MM.1S (cell line): ENCODE measurements at regions not wholly inside any gene's neighbourhood (a gene's known extent, or its start where the extent isn't known, plus 50 kb on each side); places are given as distances from the start of the nearest gene placed in this dataset.

ENCODE experiments used
- DNase-seq: peaks from one replicate; pipeline ENCODE4 v3.0.0-alpha.2; 2015
- H2AFZ ChIP-seq: fragments of 300-600 bp; sonication (generic); 2 replicates; pipeline ENCODE4 v1.6.0; 2016; ENCODE audit warnings: antibody characterized with exemption, low read length
- H3F3A ChIP-seq: fragments of 300-600 bp; sonication (generic); 2 replicates; pipeline ENCODE4 v1.6.1; 2016; ENCODE audit warnings: mild to moderate bottlenecking, antibody characterized with exemption, low read length, moderate library complexity, mixed read lengths; ENCODE audit not compliant: insufficient read depth
- H3K27ac ChIP-seq: fragments of 300-600 bp; sonication (generic); 2 replicates; pipeline ENCODE4 v1.5.1; 2016; ENCODE audit warnings: mild to moderate bottlenecking, low read length
- H3K27me3 ChIP-seq: fragments of 300-600 bp; sonication (generic); replicated peaks from 2 replicates; pipeline ENCODE4 v1.6.0; 2016; ENCODE audit warnings: low read length; ENCODE audit not compliant: insufficient read depth
- H3K36me3 ChIP-seq: fragments of 300-600 bp; sonication (generic); replicated peaks from 2 replicates; pipeline ENCODE4 v1.6.1; 2016; ENCODE audit warnings: mild to moderate bottlenecking, low read length, mixed read lengths; ENCODE audit not compliant: insufficient read depth
- H3K4me1 ChIP-seq: fragments of 300-600 bp; sonication (generic); 2 replicates; pipeline ENCODE4 v1.6.1; 2016; ENCODE audit warnings: low read length, mixed read lengths
- H3K4me2 ChIP-seq: fragments of 300-600 bp; sonication (generic); 2 replicates; pipeline ENCODE4 v1.6.0; 2016; ENCODE audit warnings: low read depth, low read length
- H3K4me3 ChIP-seq: fragments of 300-600 bp; sonication (generic); 2 replicates; pipeline ENCODE4 v1.5.1; 2016; ENCODE audit warnings: low read length, mixed read lengths
- H3K79me2 ChIP-seq: fragments of 300-600 bp; sonication (generic); 2 replicates; pipeline ENCODE4 v1.6.1; 2016; ENCODE audit warnings: mixed run types, low read length, mixed read lengths
- H3K9ac ChIP-seq: fragments of 300-600 bp; sonication (generic); 2 replicates; pipeline ENCODE4 v1.6.1; 2016; ENCODE audit warnings: low read length, mixed read lengths
- H3K9me2 ChIP-seq: fragments of 300-600 bp; sonication (generic); replicated peaks from 2 replicates; pipeline ENCODE4 v1.6.1; 2016; ENCODE audit warnings: mild to moderate bottlenecking, low read length, mixed read lengths; ENCODE audit not compliant: insufficient read depth
- H3K9me3 ChIP-seq: fragments of 300-600 bp; sonication (generic); replicated peaks from 2 replicates; pipeline ENCODE4 v1.6.1; 2016; ENCODE audit warnings: mild to moderate bottlenecking, low read length, mixed read lengths; ENCODE audit not compliant: insufficient read depth
- H4K20me1 ChIP-seq: fragments of 300-600 bp; sonication (generic); 2 replicates; pipeline ENCODE4 v1.6.1; 2016; ENCODE audit warnings: mild to moderate bottlenecking, low read length, moderate library complexity, mixed read lengths; ENCODE audit not compliant: insufficient read depth
- CTCF ChIP-seq: fragments of 300-600 bp; sonication (generic); IDR thresholded peaks from 2 replicates; pipeline ENCODE4 v1.5.1; 2016; ENCODE audit warnings: antibody characterized with exemption, low read length, mixed read lengths
- EZH2 ChIP-seq: fragments of 300-600 bp; sonication (generic); optimal IDR thresholded peaks from 2 replicates; pipeline ENCODE3; 2017; ENCODE audit warnings: low read depth, mild to moderate bottlenecking, antibody characterized with exemption, low read length, mixed read lengths
- EZH2phosphoT487 ChIP-seq: fragments of 300-600 bp; sonication (generic); IDR thresholded peaks from 2 replicates; pipeline ENCODE4 v1.6.1; 2018; ENCODE audit warnings: antibody characterized with exemption, low read length

- Histone ChIP-seq H3K4me2 (no peak overlapping the region), H3K27me3 (no peaks in the 10 kb centered on the region), H3K27ac (no peak overlapping the region), H3K4me1 (no peaks in the 10 kb centered on the region), H3K9me3 (no peaks in the 10 kb centered on the region), H4K20me1 (no peaks in the 10 kb centered on the region), H3K79me2 (no peaks in the 10 kb centered on the region), H2AFZ (no peak overlapping the region), H3K36me3 (no peaks in the 10 kb centered on the region), H3K9ac (no peak overlapping the region), H3F3A (no peaks in the 10 kb centered on the region), H3K9me2 (no peaks in the 10 kb centered on the region), H3K4me3 (no peak overlapping the region)
- no peak for TF ChIP-seq CTCF
- TF ChIP-seq EZH2, result no peak
- TF ChIP-seq EZH2phosphoT487, result no peak
- DNase-seq, result no peak
Measured at GRCh38 chr11:127218275-127218608, 217.7 kb upstream of the KIRREL3 start.

- Histone ChIP-seq H2AFZ (no peak overlapping the region), H3F3A (no peaks in the 10 kb centered on the region), H3K4me3 (no peak overlapping the region), H3K27me3 (no peaks in the 10 kb centered on the region), H4K20me1 (no peaks in the 10 kb centered on the region), H3K36me3 (no peaks in the 10 kb centered on the region), H3K27ac (no peak overlapping the region), H3K4me1 (no peaks in the 10 kb centered on the region), H3K79me2 (no peaks in the 10 kb centered on the region), H3K4me2 (no peak overlapping the region), H3K9me3 (no peaks in the 10 kb centered on the region), H3K9me2 (no peaks in the 10 kb centered on the region), H3K9ac (no peak overlapping the region)
- no peak for DNase-seq
- TF ChIP-seq EZH2, result no peak
- TF ChIP-seq EZH2phosphoT487, result no peak
- TF ChIP-seq CTCF, result no peak
Measured at GRCh38 chr11:127217452-127218274, 217.1 kb upstream of the KIRREL3 start.

- DNase-seq, result no peak
- TF ChIP-seq EZH2 (no peak), CTCF (no peak), EZH2phosphoT487 (no peak)
- H3K9me3 ChIP-seq, result no peaks in the 10 kb centered on the region
- no peaks in the 10 kb centered on the region for H3K27me3 ChIP-seq
- no peaks in the 10 kb centered on the region for H3K79me2 ChIP-seq
- H3K9ac ChIP-seq, result no peak overlapping the region
- H3K4me3 ChIP-seq, result no peak overlapping the region
- no peaks in the 10 kb centered on the region for H3K9me2 ChIP-seq
- no peak overlapping the region for H3K4me2 ChIP-seq
- H3K4me1 ChIP-seq, result no peaks in the 10 kb centered on the region
- H3F3A ChIP-seq, result no peaks in the 10 kb centered on the region
- no peak overlapping the region for H2AFZ ChIP-seq
- H3K36me3 ChIP-seq, result no peaks in the 10 kb centered on the region
- H3K27ac ChIP-seq, result no peak overlapping the region
- H4K20me1 ChIP-seq, result no peaks in the 10 kb centered on the region
Measured at GRCh38 chr11:127205688-127206217, 205.2 kb upstream of the KIRREL3 start.
